GM21390 (cell line): ENCODE measurements at regions not wholly inside any gene's neighbourhood (a gene's known extent, or its start where the extent isn't known, plus 50 kb on each side); places are given as distances from the start of the nearest gene placed in this dataset.

Source experiments
- ATAC-seq: cut with Tn5 transposase; IDR thresholded peaks from one replicate; pipeline ENCODE4 v1.9.1; 2021; ENCODE audit not compliant: unreplicated experiment

DNA sequence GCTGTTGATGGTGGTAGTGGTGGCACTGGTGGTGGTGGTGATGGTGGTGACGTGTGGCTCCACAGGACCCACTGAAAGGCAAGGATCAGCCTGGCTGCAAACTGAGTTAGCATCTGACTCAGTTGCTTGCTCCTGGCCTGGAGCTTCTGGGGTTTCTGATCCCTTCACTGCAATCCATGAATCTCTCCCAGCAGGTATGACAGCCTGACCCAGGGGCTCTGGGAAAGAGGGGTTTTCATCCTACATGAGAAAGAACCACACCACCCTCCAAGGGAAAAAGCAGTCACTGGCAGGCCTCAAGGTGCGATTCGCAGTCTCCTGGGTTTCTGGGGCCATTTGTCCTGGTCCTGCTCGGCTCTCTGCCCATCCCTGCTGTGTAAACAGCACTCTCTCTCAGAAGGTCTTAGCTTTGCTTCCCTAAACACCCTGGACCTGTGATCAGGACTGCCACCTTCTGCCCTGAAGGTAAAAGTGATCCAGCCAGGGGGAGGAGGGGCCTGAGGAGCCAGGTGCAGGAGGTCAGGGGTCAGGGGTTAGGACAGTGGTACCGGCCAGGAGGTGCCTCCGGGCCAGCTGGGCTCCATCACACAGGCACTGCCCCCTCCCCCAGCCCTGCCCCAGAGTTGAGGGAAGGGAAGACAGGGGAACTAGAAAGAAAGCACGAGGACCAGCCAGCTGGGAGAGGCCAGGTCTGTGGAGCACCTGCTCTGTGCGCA is 152.0 kb downstream of the BMP7 start:
- no peak for ATAC-seq

DNA sequence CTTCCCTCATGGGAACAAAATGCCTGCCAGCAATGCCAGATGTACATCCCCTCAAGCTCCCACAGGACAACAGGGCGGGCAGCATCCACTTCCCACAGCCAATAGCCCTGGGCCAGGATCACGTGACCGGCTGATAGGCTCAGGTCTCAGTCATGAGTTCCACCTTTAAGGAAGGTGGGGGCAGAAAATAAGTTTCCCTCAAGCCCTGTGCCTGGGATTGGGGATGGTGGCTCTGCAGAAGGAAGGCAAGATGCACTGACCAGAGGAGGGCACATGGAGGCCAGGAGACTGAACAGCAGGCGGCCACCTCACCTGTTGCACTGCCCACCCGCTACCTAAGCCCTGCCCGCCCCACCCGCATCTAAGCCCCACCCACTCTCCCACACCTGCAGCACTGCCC is 149.1 kb downstream of the BMP7 start:
- no peak for ATAC-seq

DNA sequence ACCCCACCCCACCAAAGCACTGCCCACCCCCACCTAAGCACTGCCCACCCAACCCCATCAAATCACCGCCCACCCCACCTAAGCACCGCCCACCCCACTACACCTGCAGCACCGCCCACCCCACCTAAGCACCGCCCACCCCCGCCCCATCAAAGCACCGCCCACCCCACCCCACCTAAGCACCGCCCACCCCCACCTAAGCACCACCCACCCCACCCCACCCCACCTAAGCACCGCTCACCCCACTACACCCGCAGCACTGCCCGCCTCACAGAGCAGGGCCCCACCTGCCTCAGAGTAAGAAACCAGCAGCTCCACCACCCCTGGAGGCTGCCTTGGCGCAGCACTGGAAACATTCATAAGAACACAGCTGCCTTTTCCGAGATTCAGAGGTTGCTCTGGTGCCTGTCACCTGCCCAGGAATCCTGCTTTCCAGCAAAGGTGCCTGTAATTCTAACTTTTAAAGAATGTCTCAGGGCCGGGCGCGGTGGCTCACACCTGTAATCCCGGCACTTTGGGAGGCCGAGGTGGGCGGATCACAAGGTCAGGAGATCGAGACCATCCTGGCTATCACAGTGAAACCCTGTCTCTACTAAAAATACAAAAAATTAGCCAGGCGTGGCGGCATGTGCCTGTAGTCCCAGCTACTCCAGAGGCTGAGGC is 148.2 kb downstream of the BMP7 start:
- ATAC-seq = no peak
